Pancreas (tissue), 10 donors: ENCODE measurements at regions not wholly inside any gene's neighbourhood (a gene's known extent, or its start where the extent isn't known, plus 50 kb on each side); places are given as distances from the start of the nearest gene placed in this dataset.

Experiments used
- ATAC-seq, 4 donors: fragments of 200-7000 bp; cut with Tn5 transposase; one replicate each; pipeline versions ENCODE4 v1.8.0 to v1.9.1; 2020; ENCODE audit warnings: mild to moderate bottlenecking in 4 of 4, moderate library complexity in 4 of 4
- DNase-seq, 6 donors: peaks; one replicate each; pipeline ENCODE4 v3.0.0-alpha.2; 2020
- FAIRE-seq: peaks from 2 replicates; lab custom pipeline; 2012; peaks lifted over from hg19 to GRCh38; lab: Jason Lieb, UNC
- H3K27ac ChIP-seq, 4 donors: fragments of 200-600 bp; sonication (generic); 1 replicate in 3 of 4; 2 replicates in 1 of 4; pipeline versions ENCODE4 v1.5.0 to v1.8.0; 2020
- H3K27me3 ChIP-seq, 4 donors: fragments of 200-600 bp; one replicate each; pipeline ENCODE4 v1.8.0; 2021
- H3K36me3 ChIP-seq, 3 donors: fragments of 200-600 bp; sonication (generic) in 1 of 3; one replicate each; pipeline versions ENCODE4 v1.5.0 to v1.8.0; 2020 to 2021
- H3K4me1 ChIP-seq, 3 donors: fragments of 200-600 bp; one replicate each; pipeline ENCODE4 v1.8.0; 2021
- H3K4me3 ChIP-seq, 4 donors: fragments of 200-600 bp; sonication (generic) in 2 of 4; one replicate each; pipeline versions ENCODE4 v1.5.0 to v1.8.0; 2020 to 2021
- H3K9me3 ChIP-seq, 4 donors: fragments of 200-600 bp; one replicate each; pipeline ENCODE4 v1.8.0; 2021
- WGBS, 2 donors: extraction: QIAGEN DNeasy Blood & Tissue Kit; methylation state at CpG; one replicate each; pipeline ENCODE4 v1.1.7; 2013; 5-methylcytosine and 5-hydroxymethylcytosine counted together
- intact Hi-C, 3 donors: fragments of 100-400 bp; cut with DNase I; formaldehyde crosslinking; loops; one replicate each; pipeline versions ENCODE4 v1.11.1 to v1.14.2; 2022
- TF ChIP-seq, protein P1 (sequence below), 4 donors: fragments of 200-600 bp; sonication (generic) in 3 of 4; IDR thresholded peaks; one replicate each; pipeline versions ENCODE4 v1.5.0 to v1.8.0; 2021; ENCODE audit warnings: antibody characterized with exemption in 4 of 4
- donor health status: healthy with polysubstance abuse.
- donor health status: DM: no; HTN: no; CAD: no; lungs with moderate emphysema.
- donor health status: DM: no; HTN: no; CAD: no.
- donor health status: control.
- donor health status: control.
- donor health status: Bipolar disorder and iron deficiency.
- donor health status: DM: yes; HTN: yes; CAD: no.
- donor health status: DM: no; HTN: no; CAD: no.
- donor health status: DM: no; HTN: no; CAD: no.
- donor health status: DM: yes; HTN: yes; CAD: no.

DNA sequence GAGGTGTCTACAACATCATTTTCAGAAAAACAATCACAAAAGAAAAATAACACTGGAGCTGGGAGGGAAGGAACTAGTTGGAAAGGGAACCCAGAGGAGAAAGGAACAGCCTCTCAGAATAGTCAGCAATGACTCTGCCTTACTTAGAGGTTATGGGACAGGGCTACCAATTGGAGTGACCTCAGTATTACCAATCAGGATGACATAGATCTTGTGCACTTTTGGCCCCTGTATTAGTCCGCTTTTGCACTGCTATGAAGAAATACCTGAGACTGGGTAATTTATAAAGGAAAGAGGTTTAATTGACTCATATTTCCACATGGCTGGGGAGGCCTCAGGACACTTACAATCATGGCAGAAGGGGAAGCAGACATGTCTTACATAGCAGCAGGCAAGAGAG is 99.7 kb upstream of the SDK1 start:
- intact Hi-C loops = no loop called here
- TF ChIP-seq, protein P1, sequence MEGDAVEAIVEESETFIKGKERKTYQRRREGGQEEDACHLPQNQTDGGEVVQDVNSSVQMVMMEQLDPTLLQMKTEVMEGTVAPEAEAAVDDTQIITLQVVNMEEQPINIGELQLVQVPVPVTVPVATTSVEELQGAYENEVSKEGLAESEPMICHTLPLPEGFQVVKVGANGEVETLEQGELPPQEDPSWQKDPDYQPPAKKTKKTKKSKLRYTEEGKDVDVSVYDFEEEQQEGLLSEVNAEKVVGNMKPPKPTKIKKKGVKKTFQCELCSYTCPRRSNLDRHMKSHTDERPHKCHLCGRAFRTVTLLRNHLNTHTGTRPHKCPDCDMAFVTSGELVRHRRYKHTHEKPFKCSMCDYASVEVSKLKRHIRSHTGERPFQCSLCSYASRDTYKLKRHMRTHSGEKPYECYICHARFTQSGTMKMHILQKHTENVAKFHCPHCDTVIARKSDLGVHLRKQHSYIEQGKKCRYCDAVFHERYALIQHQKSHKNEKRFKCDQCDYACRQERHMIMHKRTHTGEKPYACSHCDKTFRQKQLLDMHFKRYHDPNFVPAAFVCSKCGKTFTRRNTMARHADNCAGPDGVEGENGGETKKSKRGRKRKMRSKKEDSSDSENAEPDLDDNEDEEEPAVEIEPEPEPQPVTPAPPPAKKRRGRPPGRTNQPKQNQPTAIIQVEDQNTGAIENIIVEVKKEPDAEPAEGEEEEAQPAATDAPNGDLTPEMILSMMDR (IDR thresholded peaks at IDR 0.05) = no peak

DNA sequence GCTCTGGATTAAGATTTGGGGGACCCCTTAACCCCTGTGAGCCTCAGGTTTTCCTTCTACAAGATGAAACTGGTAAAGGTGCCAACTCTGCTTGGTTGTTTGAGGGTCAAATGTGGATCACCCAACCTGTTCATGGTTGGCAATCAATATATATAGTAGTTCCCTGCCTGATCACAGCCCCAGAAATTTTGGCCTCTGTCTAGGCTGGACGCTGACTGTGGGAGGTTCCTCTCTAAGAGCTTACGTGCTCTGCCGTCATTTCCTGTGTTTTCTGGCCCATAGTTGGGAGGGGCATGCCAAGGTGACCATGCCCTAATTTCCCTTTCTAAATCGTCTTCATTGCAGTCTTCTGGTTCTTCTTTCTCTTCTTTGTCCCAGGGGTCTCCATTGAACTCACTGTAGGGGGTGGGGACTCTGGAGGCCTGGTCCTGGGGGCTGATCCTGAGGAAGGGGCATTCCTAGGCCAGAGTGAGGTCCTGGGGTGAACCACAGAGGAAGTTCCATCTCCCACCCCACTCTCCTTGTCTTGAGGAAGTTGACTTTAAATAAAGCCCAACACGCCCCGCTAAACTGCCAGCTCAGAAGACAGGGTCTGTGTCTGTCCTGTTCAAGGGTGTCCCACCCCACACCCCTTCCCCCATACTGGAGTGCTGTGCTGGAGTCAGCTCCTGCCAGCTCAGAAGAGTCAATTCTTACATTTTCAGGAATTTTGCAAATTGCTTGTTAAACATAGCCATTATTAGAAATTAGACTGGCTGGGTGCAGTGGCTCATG is 98.9 kb upstream of the SDK1 start:
- H3K36me3 ChIP-seq = no peaks in the 10 kb centered on the region
- FAIRE-seq (no peak), DNase-seq (peak in 1 of 6 donors; percentile 12), ATAC-seq (no peak)
- intact Hi-C loops = no loop called here
- H3K27ac ChIP-seq = no peak overlapping the region
- WGBS, 2 donors = 87 to 91% methylated on average over 6 of the region's 6 CpGs
- peaks cover 0 to 6% (median 4%) of the 10 kb centered on the region in 3 donors for H3K4me1 ChIP-seq
- H3K27me3 ChIP-seq = no peaks in the 10 kb centered on the region
- TF ChIP-seq, protein P1 (IDR thresholded peaks at IDR 0.05) = no peak
- H3K9me3 ChIP-seq = no peaks in the 10 kb centered on the region
- H3K4me3 ChIP-seq = no peak overlapping the region

More for the DNA sequence above, 99.7 kb upstream of the SDK1 start:
- FAIRE-seq (no peak), ATAC-seq (no peak), DNase-seq (no peak)
- 39 to 96% methylated on average over 1 of the region's 1 CpG for WGBS, 2 donors
- H3K4me1 ChIP-seq = peaks cover 0 to 6% (median 4%) of the 10 kb centered on the region in 3 donors
- H3K36me3 ChIP-seq = no peaks in the 10 kb centered on the region
- H3K4me3 ChIP-seq = no peak overlapping the region
- no peak overlapping the region for H3K27ac ChIP-seq
- no peaks in the 10 kb centered on the region for H3K27me3 ChIP-seq
- H3K9me3 ChIP-seq = no peaks in the 10 kb centered on the region

DNA sequence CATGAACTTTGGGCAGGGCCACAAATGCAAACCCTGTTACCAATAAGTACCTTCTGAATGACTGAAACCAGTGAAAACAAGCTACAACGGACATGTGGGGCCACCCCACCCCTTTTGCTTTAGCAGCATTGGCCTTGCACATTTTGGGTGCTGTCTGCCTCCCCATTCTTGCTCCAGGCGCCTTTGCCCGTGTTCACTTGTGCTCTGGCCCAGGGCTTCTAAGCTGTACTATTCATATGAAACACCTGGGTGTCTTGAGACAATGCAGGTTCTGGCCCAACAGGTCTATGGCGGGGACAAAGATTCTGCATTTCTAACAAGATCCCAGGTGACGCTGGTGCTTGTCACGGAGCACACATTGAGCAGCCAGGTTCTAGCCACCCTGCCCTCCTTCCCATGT is 96.5 kb upstream of the SDK1 start:
- no peak for FAIRE-seq
- DNase-seq = no peak
- no peaks in the 10 kb centered on the region for H3K9me3 ChIP-seq
- WGBS, 2 donors = 90 to 92% methylated on average over 6 of the region's 6 CpGs
- H3K27me3 ChIP-seq = no peaks in the 10 kb centered on the region
- peak overlapping the region in 1 of 4 donors; percentile 64 for H3K27ac ChIP-seq
- no peaks in the 10 kb centered on the region for H3K36me3 ChIP-seq
- H3K4me3 ChIP-seq = no peak overlapping the region
- peaks cover 0 to 6% (median 4%) of the 10 kb centered on the region in 3 donors for H3K4me1 ChIP-seq
- TF ChIP-seq, protein P1 (IDR thresholded peaks at IDR 0.05) = no peak
- ATAC-seq = no peak
- intact Hi-C loops = no loop called here

DNA sequence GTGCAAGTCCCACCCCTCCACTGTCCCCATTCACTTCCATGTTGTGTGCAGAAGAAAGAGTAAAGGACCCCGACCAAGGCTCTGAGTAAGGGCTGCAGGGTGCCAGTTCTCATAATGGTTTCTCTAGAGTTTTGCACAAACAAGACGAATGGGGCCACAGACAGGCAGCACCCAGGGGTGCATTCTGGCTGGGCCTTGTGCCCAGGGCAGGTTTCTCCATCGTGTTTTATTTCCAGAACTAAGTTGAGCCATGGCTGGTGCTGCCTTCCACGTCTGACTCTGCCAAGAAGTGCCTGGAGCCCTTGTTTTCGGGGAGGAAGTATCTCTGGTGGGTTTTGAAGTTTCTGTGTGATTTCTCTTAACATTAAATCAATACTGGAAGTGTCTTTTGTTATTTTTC is 95.0 kb upstream of the SDK1 start:
- 64 to 69% methylated on average over 5 of the region's 5 CpGs for WGBS, 2 donors
- ATAC-seq (no peak), FAIRE-seq (no peak), DNase-seq (no peak)
- Histone ChIP-seq H3K4me1 (peaks cover 0 to 4% (median 4%) of the 10 kb centered on the region in 3 donors), H3K9me3 (no peaks in the 10 kb centered on the region), H3K4me3 (no peak overlapping the region), H3K36me3 (no peaks in the 10 kb centered on the region), H3K27me3 (no peaks in the 10 kb centered on the region), H3K27ac (no peak overlapping the region)
- TF ChIP-seq, protein P1 (IDR thresholded peaks at IDR 0.05) = no peak
- intact Hi-C loops = no loop called here

DNA sequence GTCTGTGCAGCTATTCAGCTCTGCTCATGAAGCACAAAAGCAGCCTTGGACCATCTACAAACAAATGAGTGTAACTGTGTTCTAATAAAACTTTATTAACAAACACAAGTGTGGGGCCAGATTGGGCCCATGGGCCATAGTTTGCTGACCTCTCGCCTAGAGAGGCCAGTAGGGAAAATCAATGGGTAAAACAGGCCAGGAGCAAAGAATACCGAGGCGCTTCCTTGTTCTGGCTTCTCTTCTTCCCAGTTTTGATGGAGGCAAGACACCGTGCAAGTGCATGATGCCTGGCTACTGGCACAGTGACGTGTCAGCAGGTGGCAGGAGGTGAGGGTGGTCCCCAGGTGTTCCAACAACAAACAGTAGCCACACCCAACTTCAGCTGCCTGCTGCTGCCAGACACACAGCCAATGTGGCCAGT is 94.3 kb upstream of the SDK1 start:
- DNase-seq = no peak
- intact Hi-C loops = no loop called here
- WGBS, 2 donors = 82 to 84% methylated on average over 5 of the region's 5 CpGs

More for the DNA sequence above, 94.3 kb upstream of the SDK1 start:
- TF ChIP-seq, protein P1 (IDR thresholded peaks at IDR 0.05) = no peak
- peaks cover 0 to 4% (median 0%) of the 10 kb centered on the region in 3 donors for H3K4me1 ChIP-seq
- no peak overlapping the region for H3K4me3 ChIP-seq
- no peaks in the 10 kb centered on the region for H3K36me3 ChIP-seq
- no peaks in the 10 kb centered on the region for H3K27me3 ChIP-seq
- FAIRE-seq (no peak), ATAC-seq (no peak)
- no peak overlapping the region for H3K27ac ChIP-seq
- no peaks in the 10 kb centered on the region for H3K9me3 ChIP-seq
